GM12878 (cell line): ENCODE measurements at regions not wholly inside any gene's neighbourhood (a gene's known extent, or its start where the extent isn't known, plus 50 kb on each side); places are given as distances from the start of the nearest gene placed in this dataset.

Experiments
- ATAC-seq: fragments of 200-7000 bp; cut with Tn5 transposase; 3 replicates; pipeline ENCODE4 v1.9.1; 2020; ENCODE audit warnings: mild to moderate bottlenecking, moderate library complexity
- BruUV-seq: library from RNA; stranded (reverse); fragments of 400-500 nt; replicated peaks from 2 replicates; lab custom pipeline; 2021; lab: Mats Ljungman, UMichigan
- CTCF ChIA-PET: fragments of 300-600 bp; sonication (Branson Sonifier 250); formaldehyde crosslinking; extraction: SDS; loops from one replicate; lab custom pipeline; 2021; ENCODE audit warnings: inconsistent platforms; lab: Yijun Ruan, JAX
- POLR2A ChIA-PET: fragments of 350-600 bp; formaldehyde crosslinking; extraction: SDS; loops from one replicate; lab custom pipeline; 2021; ENCODE audit warnings: inconsistent platforms; lab: Charles Lee
- RAD21 ChIA-PET: fragments of 300-600 bp; sonication (Branson Sonifier 250); formaldehyde crosslinking; loops from one replicate; lab custom pipeline; 2023; ENCODE audit warnings: antibody characterized with exemption; ENCODE audit not compliant: unreplicated experiment; lab: Charles Lee
- SMC1A ChIA-PET: fragments of 300-600 bp; sonication (Branson Sonifier 250); formaldehyde crosslinking; loops from one replicate; lab custom pipeline; 2023; ENCODE audit not compliant: unreplicated experiment, uncharacterized antibody; lab: Charles Lee
- DNase-seq: peaks from one replicate; pipeline ENCODE4 v3.0.0-alpha.2; 2011; ENCODE audit warnings: low read depth, low spot score
- FAIRE-seq: peaks from 3 replicates; lab custom pipeline; 2011; peaks lifted over from hg19 to GRCh38; lab: Jason Lieb, UNC
- H2AFZ ChIP-seq: 2 replicates; pipeline ENCODE4 v1.6.0; 2011; ENCODE audit warnings: low read depth, low read length, control low read depth; ENCODE audit not compliant: control insufficient read depth
- H3K27ac ChIP-seq: 2 replicates; pipeline ENCODE4 v1.5.1; 2011; ENCODE audit warnings: control low read depth; ENCODE audit not compliant: control insufficient read depth, insufficient read depth
- H3K27me3 ChIP-seq, 2 experiments: replicated peaks in 1 of 2; 2 replicates each; pipeline versions ENCODE4 v1.6.0 to v1.6.1; 2011; ENCODE audit warnings: low read length in 1 of 2; ENCODE audit not compliant: control insufficient read depth in 2 of 2, insufficient read depth in 2 of 2
- H3K36me3 ChIP-seq, 2 experiments: 2 replicates each; pipeline ENCODE4 v1.5.1; 2011; ENCODE audit warnings: low read length in 1 of 2; ENCODE audit not compliant: control insufficient read depth in 2 of 2, insufficient read depth in 2 of 2
- H3K4me1 ChIP-seq: 2 replicates; pipeline ENCODE4 v1.6.1; 2011; ENCODE audit warnings: mild to moderate bottlenecking, low read length, moderate library complexity, mixed read lengths; ENCODE audit not compliant: control insufficient read depth, insufficient read depth
- H3K4me2 ChIP-seq: 2 replicates; pipeline ENCODE4 v1.6.0; 2011; ENCODE audit warnings: control low read depth; ENCODE audit not compliant: control insufficient read depth, insufficient read depth
- H3K4me3 ChIP-seq: fragments of 200-600 bp; sonication (generic); 2 replicates; pipeline ENCODE4 v1.5.1; 2016
- H3K79me2 ChIP-seq: 2 replicates; pipeline ENCODE4 v1.6.0; 2011; ENCODE audit warnings: low read length; ENCODE audit not compliant: control insufficient read depth, insufficient read depth
- H3K9ac ChIP-seq: 2 replicates; pipeline ENCODE4 v1.8.0; 2011; ENCODE audit warnings: low read length, control low read depth, mixed read lengths; ENCODE audit not compliant: control insufficient read depth, insufficient read depth
- H3K9me3 ChIP-seq: replicated peaks from 3 replicates; pipeline ENCODE4 v1.5.1; 2011; ENCODE audit warnings: mild to moderate bottlenecking, low read length; ENCODE audit not compliant: control insufficient read depth, insufficient read depth
- H4K20me1 ChIP-seq: 2 replicates; pipeline ENCODE4 v1.6.0; 2011; ENCODE audit not compliant: control insufficient read depth, insufficient read depth
- ATF7 ChIP-seq: fragments of 450-650 bp; IDR thresholded peaks from 2 replicates; pipeline ENCODE4 v1.6.1; 2016; ENCODE audit warnings: low read depth, mild to moderate bottlenecking
- BACH1 ChIP-seq: fragments of 450-650 bp; IDR thresholded peaks from 2 replicates; pipeline ENCODE4 v1.6.1; 2017; ENCODE audit warnings: mild to moderate bottlenecking, borderline replicate concordance
- BRCA1 ChIP-seq: IDR thresholded peaks from 2 replicates; pipeline ENCODE4 v1.6.1; 2011; ENCODE audit warnings: low read depth, low read length, improper control_type of control experiment
- JUND ChIP-seq: IDR thresholded peaks from 2 replicates; pipeline ENCODE4 v1.6.1; 2012; ENCODE audit warnings: low read depth, mild to moderate bottlenecking, low read length, improper control_type of control experiment, moderate library complexity
- NFIC ChIP-seq: IDR thresholded peaks from 2 replicates; pipeline ENCODE4 v1.6.1; 2012; ENCODE audit warnings: low read depth, mild to moderate bottlenecking, inconsistent platforms, low read length, moderate library complexity
- PKNOX1 ChIP-seq: fragments of 450-650 bp; IDR thresholded peaks from 2 replicates; pipeline ENCODE4 v1.6.1; 2016; ENCODE audit warnings: mild to moderate bottlenecking
- RCOR1 ChIP-seq: conservative IDR thresholded peaks from 2 replicates; pipeline ENCODE4 v1.6.1; 2012; ENCODE audit warnings: low read depth, low read length, improper control_type of control experiment
- YBX1 ChIP-seq: fragments of 450-650 bp; IDR thresholded peaks from 2 replicates; pipeline ENCODE4 v1.6.1; 2016; ENCODE audit warnings: antibody characterized with exemption
- ZNF207 ChIP-seq: fragments of 450-650 bp; IDR thresholded peaks from 2 replicates; pipeline ENCODE4 v1.6.1; 2014; ENCODE audit warnings: antibody characterized with exemption, mild to moderate bottlenecking, borderline replicate concordance
- ZNF274 ChIP-seq: IDR thresholded peaks from one replicate; pipeline ENCODE4 v1.8.0; 2011; ENCODE audit not compliant: insufficient read length, insufficient read depth
- ZSCAN29 ChIP-seq: fragments of 450-650 bp; IDR thresholded peaks from 2 replicates; pipeline ENCODE4 v1.6.1; 2017; ENCODE audit warnings: mild to moderate bottlenecking, moderate library complexity
- ZZZ3 ChIP-seq: IDR thresholded peaks from 2 replicates; pipeline ENCODE4 v1.6.1; 2011; ENCODE audit warnings: low read depth; ENCODE audit not compliant: control insufficient read depth, insufficient read length
- WGBS: methylation state at CpG from one replicate; pipeline ENCODE4 v1.1.6; 2016; ENCODE audit warnings: low lambda C conversion rate; ENCODE audit not compliant: insufficient replicate concordance, insufficient coverage; ENCODE audit errors: missing lambda C conversion rate; 5-methylcytosine and 5-hydroxymethylcytosine counted together
- in situ Hi-C: fragments of 300-500 bp; cut with MboI; formaldehyde crosslinking; loops from 9 replicates; pipeline ENCODE4 v1.14.3; 2018; ENCODE audit warnings: mixed read lengths
- intact Hi-C: fragments of 100-400 bp; cut with micrococcal nuclease; formaldehyde crosslinking; loops from one replicate; pipeline ENCODE4 v1.14.2; 2022; ENCODE audit not compliant: unreplicated experiment

GRCh38 chr2:139048017-139048416 is 267.8 kb upstream of the NXPH2 start:
- SMC1A ChIA-PET = no interaction called here
- no peak overlapping the region for H3K4me3 ChIP-seq
- in situ Hi-C loops (no loop called here), intact Hi-C loops (no loop called here)
- no peak for FAIRE-seq
- H3K9me3 ChIP-seq = no peaks in the 10 kb centered on the region
- no peak overlapping the region for H3K4me2 ChIP-seq
- no peaks in the 10 kb centered on the region for H4K20me1 ChIP-seq
- TF ChIP-seq ZNF274 (no peak), RCOR1 (no peak), PKNOX1 (no peak)
- RAD21 ChIA-PET = no interaction called here
- no peak for ATAC-seq
- H3K27me3 ChIP-seq = no peaks in the 10 kb centered on the region
- BruUV-seq = no TSS peak
- H3K4me1 ChIP-seq = no peaks in the 10 kb centered on the region
- POLR2A ChIA-PET = interaction anchor here (0.5 kb wide), 1 partner anchor 31 kb away, joined by 4 read pairs; no protein-coding TSS in a partner anchor
- CTCF ChIA-PET = no interaction called here
- no peak overlapping the region for H2AFZ ChIP-seq
- H3K36me3 ChIP-seq = no peaks in the 10 kb centered on the region
- H3K27ac ChIP-seq = no peak overlapping the region
- DNase-seq = no peak
- no peaks in the 10 kb centered on the region for H3K79me2 ChIP-seq
- no peak overlapping the region for H3K9ac ChIP-seq

- no peak overlapping the region for H3K4me3 ChIP-seq
- no peaks in the 10 kb centered on the region for H3K4me1 ChIP-seq
- FAIRE-seq = no peak
- H3K79me2 ChIP-seq = no peaks in the 10 kb centered on the region
- H3K27me3 ChIP-seq = no peaks in the 10 kb centered on the region
- intact Hi-C loops (no loop called here), in situ Hi-C loops (no loop called here)
- ChIA-PET POLR2A (interaction anchor here (0.8 kb wide), 1 partner anchor 14 kb away, joined by 3 read pairs; no protein-coding TSS in a partner anchor), SMC1A (interaction anchor here (1.1 to 1.3 kb wide), 2 partner anchors 13 to 31 kb away, joined by 3 to 4 read pairs; no protein-coding TSS in a partner anchor), CTCF (no interaction called here), RAD21 (no interaction called here)
- no peak overlapping the region for H2AFZ ChIP-seq
- H3K9ac ChIP-seq = no peak overlapping the region
- no TSS peak for BruUV-seq
- no peaks in the 10 kb centered on the region for H3K9me3 ChIP-seq
- 26% methylated on average over 2 of the region's 2 CpGs for WGBS
- H3K4me2 ChIP-seq = no peak overlapping the region
- no peaks in the 10 kb centered on the region for H3K36me3 ChIP-seq
- no peak for TF ChIP-seq BACH1
- no peak for TF ChIP-seq ZNF207
- no peak for TF ChIP-seq ZZZ3
- no peak for TF ChIP-seq JUND
- TF ChIP-seq ATF7 = no peak
- no peak for TF ChIP-seq RCOR1
- TF ChIP-seq ZSCAN29 = no peak
- no peak for TF ChIP-seq YBX1
- no peak for TF ChIP-seq BRCA1
- TF ChIP-seq NFIC = no peak
- DNase-seq = no peak
- H4K20me1 ChIP-seq = no peaks in the 10 kb centered on the region
- ATAC-seq = no peak
- H3K27ac ChIP-seq = no peak overlapping the region
Measured at GRCh38 chr2:139045524-139045923, 265.3 kb upstream of the NXPH2 start.
